ENCODE measurements at regions not wholly inside any gene's neighbourhood (a gene's known extent, or its start where the extent isn't known, plus 50 kb on each side); places are given as distances from the start of the nearest gene placed in this dataset.
"Not testable (repeated sequence)": the region's sequence is repeated elsewhere in the genome, so short reads cannot be mapped to it uniquely, and the experiment has no call there.

DNA sequence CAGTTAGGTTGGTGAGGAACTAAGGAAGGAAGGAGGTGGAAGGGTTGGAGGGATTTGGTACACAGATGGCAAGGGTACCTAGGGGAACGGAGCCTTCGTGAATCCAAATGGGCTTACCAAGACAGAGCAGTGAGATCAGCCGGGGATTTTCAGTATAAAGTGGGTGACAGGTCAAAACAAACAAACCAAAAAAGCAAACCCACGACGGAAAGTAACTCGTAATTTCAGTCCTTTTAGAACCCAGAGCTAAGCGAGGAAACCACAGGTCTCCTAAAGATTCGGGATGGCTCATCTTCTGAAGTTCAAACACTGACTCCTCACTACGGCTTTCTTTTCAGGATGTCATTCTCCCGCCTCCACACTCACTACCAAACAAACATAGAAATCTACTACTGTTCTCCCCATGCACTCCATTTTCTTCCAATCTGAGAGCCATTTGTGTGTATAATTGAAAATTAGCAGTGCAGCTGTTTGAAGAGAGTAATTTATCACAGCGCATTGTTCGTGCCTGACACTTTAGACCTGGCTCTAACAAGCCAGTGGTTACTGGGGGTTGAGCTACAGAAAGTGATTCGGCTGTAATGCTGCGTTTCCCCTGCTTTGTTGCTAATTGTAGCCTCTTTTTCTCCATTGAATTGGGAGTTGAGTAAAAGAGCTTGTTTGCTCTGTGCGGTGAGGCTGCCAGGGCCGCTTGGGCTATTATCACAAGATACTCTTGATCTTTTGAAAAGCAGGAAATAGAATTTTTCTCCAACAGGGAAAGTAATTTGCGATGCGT, 64.7 kb upstream of the CCDC39 start:
- peak; percentile 96 for DNase-seq

DNA sequence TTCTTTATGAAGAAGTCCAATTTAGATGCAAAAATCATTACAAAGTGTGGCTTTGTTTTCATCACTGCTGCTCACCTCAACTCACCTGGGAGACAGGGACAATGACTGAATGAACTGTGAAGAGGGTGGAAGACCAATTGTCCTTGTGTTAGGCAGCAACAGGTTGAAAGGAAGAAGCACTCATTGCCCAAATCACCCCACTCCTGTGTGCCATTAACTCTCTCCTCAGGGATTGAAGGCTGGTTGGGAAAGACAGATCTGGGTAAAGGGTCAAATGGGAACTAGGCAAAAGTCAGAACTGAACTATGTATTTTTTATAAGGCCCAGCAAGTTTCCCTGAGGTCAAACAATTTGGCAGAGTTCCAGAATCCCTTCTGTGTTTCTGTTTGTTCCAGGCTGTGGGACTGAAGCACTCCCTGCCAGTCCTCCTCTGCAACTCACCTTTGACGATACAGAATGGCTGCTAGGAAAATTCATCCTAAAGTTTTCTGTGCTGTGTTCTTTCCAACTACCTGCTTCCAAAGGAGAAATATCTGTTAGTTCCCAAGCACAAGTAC, 68.6 kb upstream of the CCDC39 start:
- DNase-seq = peak; percentile 91

GRCh38 chr3:180749322-180749721, 70.0 kb upstream of the CCDC39 start:
- no peak for DNase-seq

DNA sequence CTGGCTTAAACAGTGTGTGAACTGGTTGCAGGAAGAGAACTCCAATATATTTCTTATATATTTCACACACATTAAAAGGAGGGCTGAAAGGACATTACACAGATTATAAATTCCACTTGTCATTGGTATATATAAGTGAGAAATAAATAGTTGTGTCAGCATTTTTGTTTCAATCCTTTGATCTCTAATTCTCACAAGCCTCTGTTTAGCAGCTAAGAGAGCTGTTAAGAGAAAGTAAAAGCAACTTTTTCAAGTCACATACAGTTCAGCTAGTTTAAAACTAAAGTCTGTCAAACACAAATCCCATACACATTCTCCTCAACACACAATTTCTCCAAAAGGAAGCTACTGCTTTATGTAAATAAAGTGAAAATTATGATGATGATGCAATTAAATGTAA, 70.5 kb upstream of the CCDC39 start:
- DNase-seq = no peak

GRCh38 chr3:180755556-180755955, 76.3 kb upstream of the CCDC39 start:
- no peak for DNase-seq

GRCh38 chr3:180762866-180763265, 83.6 kb upstream of the CCDC39 start:
- DNase-seq = no peak

DNA sequence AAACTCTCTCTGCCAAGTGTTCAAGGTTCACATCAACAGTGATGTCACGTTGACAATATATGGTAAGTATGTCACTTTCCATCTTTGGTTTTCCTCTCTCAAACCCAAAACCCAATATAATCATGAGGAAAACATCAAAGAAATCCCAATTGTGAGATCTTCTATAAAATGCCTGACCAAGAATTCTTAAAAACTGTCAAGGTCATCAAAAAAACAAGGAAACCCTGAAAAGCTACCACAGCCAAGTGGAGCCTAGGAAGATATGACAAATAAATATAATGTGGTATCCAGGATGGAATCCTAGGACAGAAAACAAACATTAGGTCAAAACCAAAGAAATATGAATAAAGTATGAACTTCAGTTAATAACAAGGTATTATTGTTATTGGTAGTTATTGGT, 85.2 kb upstream of the CCDC39 start:
- no peak for DNase-seq

GRCh38 chr3:180770639-180771038, 91.3 kb upstream of the CCDC39 start:
- DNase-seq = no peak

GRCh38 chr3:180776433-180776832, 97.1 kb upstream of the CCDC39 start:
- DNase-seq = no peak

DNA sequence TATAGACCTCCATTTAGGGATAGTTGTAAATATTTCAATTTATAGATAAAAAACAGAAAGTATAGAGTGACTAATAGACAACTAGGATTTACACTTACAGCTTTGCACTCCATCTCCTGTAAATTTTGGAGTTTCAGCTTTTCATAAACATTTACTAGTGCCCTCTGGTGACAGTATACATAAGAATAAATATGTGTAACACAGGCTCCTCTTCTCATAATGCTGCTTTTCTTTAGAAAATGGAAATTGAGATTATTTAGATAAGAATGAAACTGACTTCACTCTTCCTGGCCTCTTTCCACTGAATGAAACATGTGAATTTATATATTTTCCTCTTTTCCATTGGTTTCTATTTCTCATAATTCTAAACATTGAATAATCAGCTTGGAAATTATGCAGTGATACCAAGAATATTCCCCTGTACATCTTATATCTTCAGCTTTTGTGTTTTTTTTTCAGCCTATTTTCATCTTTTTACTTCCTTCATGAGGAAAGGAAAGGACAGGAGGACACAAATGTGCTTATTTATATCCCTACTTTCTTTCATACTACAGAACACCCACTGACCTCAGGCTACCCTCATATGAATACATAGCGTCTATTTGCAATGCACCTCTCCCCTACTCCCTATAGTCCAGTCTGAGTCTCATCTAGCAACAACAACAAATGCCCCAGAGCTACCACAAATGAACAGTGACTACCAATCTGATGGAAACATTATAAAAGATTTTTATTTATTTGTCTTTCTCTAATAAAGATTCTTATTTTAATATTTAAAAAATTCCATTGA, 103.1 kb upstream of the CCDC39 start:
- no peak for DNase-seq

GRCh38 chr3:180786227-180786626, 106.9 kb upstream of the CCDC39 start:
- not testable (repeated sequence) for DNase-seq

DNA sequence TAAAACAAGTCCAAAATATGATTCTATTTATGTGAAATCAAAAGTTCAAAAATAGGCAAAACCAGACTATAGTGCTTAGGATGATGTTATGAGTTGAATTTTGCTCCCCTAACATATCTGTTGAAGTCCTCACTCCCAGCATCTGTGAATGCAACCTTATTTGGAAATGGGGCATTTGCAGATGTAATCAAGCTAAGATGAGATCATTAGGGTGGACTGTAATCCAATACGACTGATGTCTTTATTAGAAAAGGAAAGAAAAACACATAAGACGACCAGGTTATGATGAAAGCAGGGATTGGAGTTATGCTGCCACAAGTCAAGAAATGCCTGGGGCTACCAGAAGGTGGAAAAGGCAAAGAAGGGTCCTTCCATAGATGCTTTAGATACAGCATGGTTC, 110.5 kb upstream of the CCDC39 start:
- DNase-seq = no peak

- no peak for DNase-seq
Observed at GRCh38 chr3:180798197-180798596, 114.3 kb upstream of the FXR1 start.

DNA sequence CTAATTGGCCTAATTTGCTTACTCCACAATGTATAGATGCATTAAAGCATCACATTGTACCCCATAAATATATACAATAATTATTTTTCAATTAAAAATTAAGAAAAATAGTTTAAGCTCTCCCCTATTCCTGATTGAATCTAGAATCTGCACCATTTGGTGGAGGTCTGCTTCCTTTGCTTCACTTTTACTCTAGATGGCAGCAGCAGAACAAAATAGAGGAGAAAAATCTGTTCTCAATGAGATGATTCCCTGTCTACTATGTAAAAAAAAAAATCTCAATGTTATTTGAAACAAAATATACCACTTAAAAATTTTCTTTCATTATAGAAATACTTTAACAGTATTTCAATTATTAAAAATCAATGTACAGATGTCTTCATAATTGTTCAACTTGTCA, 109.6 kb upstream of the FXR1 start:
- peak; percentile 33 for DNase-seq

DNA sequence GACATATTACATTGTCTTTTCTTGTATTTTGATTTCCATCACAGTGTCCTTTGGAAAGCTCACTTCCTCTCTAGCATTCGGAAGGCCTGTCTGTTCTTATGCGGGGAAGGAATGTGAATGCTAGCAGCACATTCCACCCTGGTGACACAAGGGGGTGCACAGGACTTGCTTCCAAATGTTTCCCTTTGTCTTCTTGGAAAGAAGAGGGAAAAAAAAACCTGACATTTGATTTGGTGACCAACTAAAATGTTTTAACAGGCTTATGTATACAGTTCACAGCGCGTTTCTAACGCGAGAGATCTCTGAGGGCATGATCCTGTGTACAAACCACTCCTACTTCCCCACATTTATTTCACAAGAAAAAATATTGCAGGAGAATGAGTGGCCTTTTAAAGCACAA, 107.6 kb upstream of the FXR1 start:
- DNase-seq = peak; percentile 13

DNA sequence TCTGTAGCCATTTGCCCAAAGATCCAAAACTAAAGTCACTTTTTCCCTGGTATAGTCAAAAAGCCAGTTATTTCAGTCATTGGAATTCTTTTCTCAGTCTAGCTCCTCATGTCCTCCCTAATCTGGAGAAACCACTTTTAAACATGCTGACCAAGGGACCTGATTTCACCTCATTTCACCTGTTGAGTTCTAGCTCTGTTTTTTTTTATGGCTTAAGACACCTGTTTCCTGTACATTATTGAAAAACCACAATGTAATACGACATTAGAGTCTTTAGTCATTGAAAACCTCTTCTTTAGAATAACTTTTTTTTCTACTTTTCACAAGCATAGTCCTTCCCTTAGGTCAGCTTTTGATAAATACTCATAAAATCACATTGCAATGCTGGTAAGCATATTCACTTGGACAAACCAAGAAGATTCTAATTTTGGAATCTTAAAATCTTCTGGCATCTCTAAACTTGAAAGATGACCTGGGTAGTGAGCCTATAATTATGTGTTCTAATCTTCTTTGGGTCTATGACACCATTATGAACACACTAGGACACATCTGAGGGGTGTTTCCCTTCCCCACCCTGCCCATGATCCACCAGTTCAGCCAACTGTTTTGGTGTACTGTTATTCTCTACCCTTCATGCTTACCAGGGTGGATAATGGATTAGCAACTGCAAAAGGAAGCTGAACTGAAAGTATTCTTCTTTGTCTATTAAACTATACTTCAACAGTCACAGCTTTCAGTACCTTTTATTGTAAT, 103.5 kb upstream of the FXR1 start:
- no peak for DNase-seq

- DNase-seq = no peak
Observed at GRCh38 chr3:180820400-180820799, 92.1 kb upstream of the FXR1 start.

DNA sequence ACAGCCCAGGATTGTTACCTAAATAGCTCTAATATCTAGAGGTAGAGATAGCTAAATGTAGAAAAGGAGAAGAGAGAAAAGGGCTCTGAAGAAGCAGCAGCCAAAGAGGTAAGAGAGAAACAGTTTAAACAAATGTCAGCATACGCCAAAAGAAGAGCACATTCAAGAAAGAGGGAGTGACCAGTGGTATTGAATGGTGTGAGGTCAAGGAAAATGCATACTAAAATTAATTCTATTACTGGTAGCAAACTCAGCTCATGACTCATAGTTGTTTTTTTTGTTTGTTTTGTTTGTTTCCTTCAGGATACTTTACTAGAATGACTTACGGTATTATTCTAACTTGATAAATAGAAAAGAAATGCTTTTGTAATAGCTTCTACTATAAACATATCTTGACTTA, 86.5 kb upstream of the FXR1 start:
- DNase-seq = no peak

GRCh38 chr3:180827171-180827570, 85.3 kb upstream of the FXR1 start:
- no peak for DNase-seq

DNA sequence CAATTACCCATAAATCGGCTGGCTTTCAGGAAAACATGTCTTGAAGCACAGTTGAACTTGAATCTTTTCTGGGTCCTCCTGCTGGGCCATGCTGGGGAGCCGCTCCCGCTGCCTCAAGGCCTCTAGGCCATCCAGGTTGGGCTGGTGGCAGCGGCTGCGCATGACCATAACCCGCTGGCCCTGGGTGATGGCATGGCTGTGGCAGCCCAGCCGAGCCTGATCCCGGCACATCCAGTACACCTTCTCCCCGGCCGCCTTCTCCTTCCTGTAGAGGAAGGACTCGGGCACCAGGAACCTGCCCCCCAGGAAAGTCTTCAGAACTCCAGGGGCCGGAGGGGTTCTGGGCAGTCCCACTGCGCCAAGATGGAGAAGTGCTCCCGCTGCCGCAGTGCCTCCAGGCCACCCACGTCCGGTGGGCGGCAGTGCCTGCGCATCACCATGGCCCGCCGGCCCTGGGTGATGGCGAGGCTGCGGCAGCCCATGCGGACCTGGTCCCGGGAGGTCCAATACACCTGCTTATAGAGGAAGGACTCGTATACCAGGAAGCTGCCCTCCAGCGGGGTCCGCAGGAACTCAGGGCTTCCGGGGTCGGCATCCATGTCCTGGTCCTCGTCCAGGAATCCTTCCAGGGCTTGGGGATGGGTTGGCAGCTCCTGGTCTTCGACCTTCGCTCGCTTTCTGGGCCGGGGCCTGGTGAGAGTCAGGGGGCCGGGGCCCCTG, 84.3 kb upstream of the FXR1 start:
- no peak for DNase-seq

DNA sequence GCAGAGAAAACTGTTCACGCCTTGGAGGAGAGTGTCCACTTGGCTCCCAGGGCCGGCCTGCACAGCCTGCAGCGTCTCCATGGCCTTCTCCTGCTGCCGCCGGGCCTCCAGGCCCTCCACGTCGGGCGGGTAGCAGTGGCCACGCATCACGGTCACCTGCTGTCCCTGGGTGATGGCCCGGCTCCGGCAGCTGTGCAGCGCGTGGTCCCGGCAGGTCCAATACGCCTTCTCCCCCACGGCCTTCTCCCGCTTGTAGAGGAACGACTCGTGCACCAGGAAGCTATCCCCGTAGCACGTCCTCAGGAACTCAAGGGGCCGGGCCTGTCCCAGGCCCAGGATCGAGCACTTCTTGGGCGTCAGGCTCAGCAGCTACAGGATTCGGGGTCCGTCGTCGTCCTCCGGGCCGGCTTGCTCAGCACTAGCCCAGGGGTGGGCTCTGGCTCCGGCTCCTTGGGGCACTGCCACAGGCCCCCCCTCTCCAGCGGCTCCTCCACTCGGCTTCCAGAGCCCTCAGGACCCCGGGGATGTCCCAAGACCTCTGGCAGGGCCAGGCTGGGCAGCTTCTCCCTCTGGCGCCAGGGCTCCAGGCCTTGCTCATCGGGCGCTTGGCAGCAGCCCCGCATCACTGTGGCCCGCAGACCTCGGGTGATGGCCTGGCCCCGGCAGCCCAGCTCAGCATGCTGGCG, 83.6 kb upstream of the FXR1 start:
- no peak for DNase-seq

Data from NCI-H345 (cell line).